ENCODE measurements at regions not wholly inside any gene's neighbourhood (a gene's known extent, or its start where the extent isn't known, plus 50 kb on each side); places are given as distances from the start of the nearest gene placed in this dataset.

- DNase-seq (ENCODE audit: extremely low read depth, low read depth), result no peak
- TF ChIP-seq CTCF (IDR thresholded peaks at IDR 0.05; ENCODE audit: low read depth, low read length, missing control alignments), result no peak
Observed at GRCh38 chr2:67782443-67782842, 280.4 kb downstream of the C1D start.

GRCh38 chr2:67783026-67783425 lies 279.8 kb downstream of the C1D start:
- no peak for DNase-seq (ENCODE audit: extremely low read depth, low read depth)
- TF ChIP-seq CTCF (IDR thresholded peaks at IDR 0.05; ENCODE audit: low read depth, low read length, missing control alignments), result no peak
- no peak overlapping the region for H3K4me3 ChIP-seq (replicated peaks; ENCODE audit: low read depth, low read length)

More at GRCh38 chr2:67782443-67782842, 280.4 kb downstream of the C1D start:
- H3K4me3 ChIP-seq (replicated peaks; ENCODE audit: low read depth, low read length), result no peak overlapping the region

GRCh38 chr2:67790622-67791021 lies 272.2 kb downstream of the C1D start:
- no peak overlapping the region for H3K4me3 ChIP-seq (replicated peaks; ENCODE audit: low read depth, low read length)
- DNase-seq (ENCODE audit: extremely low read depth, low read depth), result peak; percentile 78
- no peak for TF ChIP-seq CTCF (IDR thresholded peaks at IDR 0.05; ENCODE audit: low read depth, low read length, missing control alignments)

GRCh38 chr2:67792191-67792590 lies 270.6 kb downstream of the C1D start:
- no peak for TF ChIP-seq CTCF (IDR thresholded peaks at IDR 0.05; ENCODE audit: low read depth, low read length, missing control alignments)
- no peak overlapping the region for H3K4me3 ChIP-seq (replicated peaks; ENCODE audit: low read depth, low read length)
- DNase-seq (ENCODE audit: extremely low read depth, low read depth), result no peak

GRCh38 chr2:67792681-67793091 lies 270.1 kb downstream of the C1D start:
- no peak overlapping the region for H3K4me3 ChIP-seq (replicated peaks; ENCODE audit: low read depth, low read length)
- DNase-seq (ENCODE audit: extremely low read depth, low read depth), result peak; percentile 85
- no peak for TF ChIP-seq CTCF (IDR thresholded peaks at IDR 0.05; ENCODE audit: low read depth, low read length, missing control alignments)

GRCh38 chr2:67797801-67798540 lies 264.8 kb downstream of the C1D start:
- H3K4me3 ChIP-seq (replicated peaks; ENCODE audit: low read depth, low read length), result no peak overlapping the region
- no peak for TF ChIP-seq CTCF (IDR thresholded peaks at IDR 0.05; ENCODE audit: low read depth, low read length, missing control alignments)
- DNase-seq (ENCODE audit: extremely low read depth, low read depth), result no peak

All from HFF-Myc (cell line).